Astrocyte (in vitro differentiated cells and primary cell): ENCODE measurements at regions not wholly inside any gene's neighbourhood (a gene's known extent, or its start where the extent isn't known, plus 50 kb on each side); places are given as distances from the start of the nearest gene placed in this dataset.

Source experiments
- DNase-seq: peaks from one replicate; pipeline ENCODE4 v3.0.0-alpha.2; 2010; ENCODE audit warnings: low read depth
- FAIRE-seq: peaks from 2 replicates; lab custom pipeline; 2011; peaks lifted over from hg19 to GRCh38; lab: Jason Lieb, UNC
- H2AFZ ChIP-seq: 2 replicates; pipeline ENCODE4 v1.6.0; 2012; ENCODE audit warnings: low read depth, low read length, inconsistent platforms
- H3K27ac ChIP-seq: 2 replicates; pipeline ENCODE4 v1.5.1; 2011; ENCODE audit warnings: low read depth, low read length, inconsistent platforms
- H3K27me3 ChIP-seq: 2 replicates; pipeline ENCODE4 v1.6.0; 2011; ENCODE audit warnings: low read length, inconsistent platforms; ENCODE audit not compliant: insufficient read depth
- H3K36me3 ChIP-seq: 2 replicates; pipeline ENCODE4 v1.5.1; 2011; ENCODE audit warnings: low read length, inconsistent platforms; ENCODE audit not compliant: insufficient read depth
- H3K4me1 ChIP-seq: 2 replicates; pipeline ENCODE4 v1.5.1; 2011; ENCODE audit warnings: low read length, inconsistent platforms; ENCODE audit not compliant: insufficient read depth
- H3K4me2 ChIP-seq: 2 replicates; pipeline ENCODE4 v1.6.0; 2012; ENCODE audit warnings: low read length, inconsistent platforms
- H3K4me3 ChIP-seq: 2 replicates; pipeline ENCODE4 v1.5.1; 2011; ENCODE audit warnings: low read depth, mild to moderate bottlenecking, low read length, inconsistent platforms; ENCODE audit not compliant: insufficient read depth
- H3K79me2 ChIP-seq: 2 replicates; pipeline ENCODE4 v1.6.0; 2012; ENCODE audit warnings: mild to moderate bottlenecking, low read length, inconsistent platforms; ENCODE audit not compliant: insufficient read depth
- H3K9ac ChIP-seq: 2 replicates; pipeline ENCODE4 v1.6.0; 2012; ENCODE audit warnings: mild to moderate bottlenecking, low read length, inconsistent platforms
- H3K9me3 ChIP-seq: 2 replicates; pipeline ENCODE4 v1.5.1; 2012; ENCODE audit warnings: low read depth, mild to moderate bottlenecking, low read length, inconsistent platforms; ENCODE audit not compliant: insufficient read depth
- H4K20me1 ChIP-seq: 2 replicates; pipeline ENCODE4 v1.6.0; 2012; ENCODE audit warnings: low read length, inconsistent platforms; ENCODE audit not compliant: insufficient read depth
- H3K27ac Mint-ChIP-seq: one replicate; pipeline ENCODE4 v1.8.0; 2021; ENCODE audit warnings: mild to moderate bottlenecking, mixed read lengths; ENCODE audit not compliant: unreplicated experiment
- H3K27me3 Mint-ChIP-seq: one replicate; pipeline ENCODE4 v1.8.0; 2021; ENCODE audit warnings: low read depth, mixed read lengths; ENCODE audit not compliant: unreplicated experiment
- H3K36me3 Mint-ChIP-seq: one replicate; pipeline ENCODE4 v1.8.0; 2021; ENCODE audit warnings: low read depth, mixed read lengths; ENCODE audit not compliant: unreplicated experiment
- H3K4me1 Mint-ChIP-seq: one replicate; pipeline ENCODE4 v1.8.0; 2021; ENCODE audit warnings: low read depth, mixed read lengths; ENCODE audit not compliant: unreplicated experiment
- H3K4me3 Mint-ChIP-seq: one replicate; pipeline ENCODE4 v1.8.0; 2021; ENCODE audit warnings: mild to moderate bottlenecking, moderate library complexity, mixed read lengths; ENCODE audit not compliant: unreplicated experiment
- H3K9me3 Mint-ChIP-seq: one replicate; pipeline ENCODE4 v1.8.0; 2021; ENCODE audit warnings: mild to moderate bottlenecking, mixed read lengths; ENCODE audit not compliant: unreplicated experiment
- CTCF ChIP-seq: IDR thresholded peaks from 2 replicates; pipeline ENCODE4 v1.5.1; 2011; ENCODE audit warnings: low read depth, mild to moderate bottlenecking, inconsistent platforms, low read length, moderate library complexity; ENCODE audit not compliant: insufficient read depth
- EZH2 ChIP-seq: IDR thresholded peaks from 2 replicates; pipeline ENCODE4 v1.6.1; 2012; ENCODE audit warnings: mild to moderate bottlenecking, low read length, inconsistent platforms; ENCODE audit not compliant: insufficient read depth

- no peak overlapping the region for H3K4me3 ChIP-seq
- no peaks in the 10 kb centered on the region for H3K79me2 ChIP-seq
- H3K4me1 ChIP-seq = no peaks in the 10 kb centered on the region
- FAIRE-seq (no peak), DNase-seq (no peak)
- no peak overlapping the region for H3K9ac ChIP-seq
- H3K27ac Mint-ChIP-seq = no peak overlapping the region
- no peak overlapping the region for H3K4me2 ChIP-seq
- H4K20me1 ChIP-seq = no peaks in the 10 kb centered on the region
- no peaks in the 10 kb centered on the region for H3K27me3 Mint-ChIP-seq
- H3K4me1 Mint-ChIP-seq = peaks cover 12% of the 10 kb centered on the region
- no peaks in the 10 kb centered on the region for H3K36me3 Mint-ChIP-seq
- H3K27ac ChIP-seq = no peak overlapping the region
- TF ChIP-seq EZH2 (no peak), CTCF (no peak)
- no peak overlapping the region for H3K4me3 Mint-ChIP-seq
- no peaks in the 10 kb centered on the region for H3K27me3 ChIP-seq
- H2AFZ ChIP-seq = no peak overlapping the region
- peaks cover 3% of the 10 kb centered on the region for H3K9me3 Mint-ChIP-seq
- no peaks in the 10 kb centered on the region for H3K36me3 ChIP-seq
- no peaks in the 10 kb centered on the region for H3K9me3 ChIP-seq
These were observed 443.0 kb upstream of the RUNX1 start for GRCh38 chr21:35491920-35492678.

DNA sequence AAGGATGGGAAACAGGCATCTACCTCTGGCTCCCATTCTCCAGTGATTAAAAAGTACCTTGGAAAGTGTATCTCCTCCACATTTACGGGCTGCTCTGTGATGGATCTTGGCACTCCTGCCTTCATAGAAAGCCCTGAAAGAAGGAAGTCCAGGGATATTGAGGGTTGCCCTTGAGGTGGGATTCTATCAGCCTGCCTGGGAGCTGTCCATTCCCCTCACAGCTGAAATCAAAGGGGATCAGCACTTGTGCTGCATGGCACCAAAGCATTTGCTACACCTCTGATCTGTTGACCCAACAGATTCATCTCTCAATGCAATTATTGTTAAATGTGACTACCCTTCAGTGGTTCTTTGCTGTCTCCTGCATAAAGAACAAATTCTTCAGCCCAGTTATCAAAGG is 442.0 kb upstream of the RUNX1 start:
- DNase-seq = no peak
- no peak overlapping the region for H3K27ac ChIP-seq
- no peak for FAIRE-seq

More for the DNA sequence above, 442.0 kb upstream of the RUNX1 start:
- Mint-ChIP-seq H3K36me3 (no peaks in the 10 kb centered on the region), H3K9me3 (peaks cover 3% of the 10 kb centered on the region), H3K4me3 (no peak overlapping the region), H3K27me3 (no peaks in the 10 kb centered on the region), H3K27ac (no peak overlapping the region), H3K4me1 (peaks cover 13% of the 10 kb centered on the region)
- Histone ChIP-seq H3K27me3 (no peaks in the 10 kb centered on the region), H3K4me3 (no peak overlapping the region), H3K9me3 (no peaks in the 10 kb centered on the region), H3K79me2 (no peaks in the 10 kb centered on the region), H3K9ac (no peak overlapping the region), H3K4me2 (no peak overlapping the region), H4K20me1 (no peaks in the 10 kb centered on the region), H3K36me3 (no peaks in the 10 kb centered on the region), H3K4me1 (no peaks in the 10 kb centered on the region), H2AFZ (no peak overlapping the region)
- TF ChIP-seq CTCF (no peak), EZH2 (no peak)
